Lower leg skin (tissue), 3 donors: ENCODE measurements at regions not wholly inside any gene's neighbourhood (a gene's known extent, or its start where the extent isn't known, plus 50 kb on each side); places are given as distances from the start of the nearest gene placed in this dataset.

Source experiments
- POLR2A ChIP-seq, 2 donors: fragments of 450-650 bp; IDR thresholded peaks; one replicate each; pipeline ENCODE4 v1.6.1; 2016 to 2017; ENCODE audit warnings: antibody characterized with exemption in 2 of 2, mild to moderate bottlenecking in 1 of 2, moderate library complexity in 1 of 2
- TF ChIP-seq, protein P1 (sequence below), 3 donors: fragments of 450-650 bp; IDR thresholded peaks; one replicate each; pipeline ENCODE4 v1.5.1; 2016; ENCODE audit warnings: antibody characterized with exemption in 3 of 3, mild to moderate bottlenecking in 3 of 3, moderate library complexity in 2 of 3

GRCh38 chr20:57914205-57914604 lies 204.4 kb upstream of the PMEPA1 start:
- no peak for TF ChIP-seq POLR2A (IDR thresholded peaks at IDR 0.05)
- TF ChIP-seq, protein P1, sequence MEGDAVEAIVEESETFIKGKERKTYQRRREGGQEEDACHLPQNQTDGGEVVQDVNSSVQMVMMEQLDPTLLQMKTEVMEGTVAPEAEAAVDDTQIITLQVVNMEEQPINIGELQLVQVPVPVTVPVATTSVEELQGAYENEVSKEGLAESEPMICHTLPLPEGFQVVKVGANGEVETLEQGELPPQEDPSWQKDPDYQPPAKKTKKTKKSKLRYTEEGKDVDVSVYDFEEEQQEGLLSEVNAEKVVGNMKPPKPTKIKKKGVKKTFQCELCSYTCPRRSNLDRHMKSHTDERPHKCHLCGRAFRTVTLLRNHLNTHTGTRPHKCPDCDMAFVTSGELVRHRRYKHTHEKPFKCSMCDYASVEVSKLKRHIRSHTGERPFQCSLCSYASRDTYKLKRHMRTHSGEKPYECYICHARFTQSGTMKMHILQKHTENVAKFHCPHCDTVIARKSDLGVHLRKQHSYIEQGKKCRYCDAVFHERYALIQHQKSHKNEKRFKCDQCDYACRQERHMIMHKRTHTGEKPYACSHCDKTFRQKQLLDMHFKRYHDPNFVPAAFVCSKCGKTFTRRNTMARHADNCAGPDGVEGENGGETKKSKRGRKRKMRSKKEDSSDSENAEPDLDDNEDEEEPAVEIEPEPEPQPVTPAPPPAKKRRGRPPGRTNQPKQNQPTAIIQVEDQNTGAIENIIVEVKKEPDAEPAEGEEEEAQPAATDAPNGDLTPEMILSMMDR (IDR thresholded peaks at IDR 0.05), result no peak
